Lung (tissue), 11 donors: ENCODE measurements at regions not wholly inside any gene's neighbourhood (a gene's known extent, or its start where the extent isn't known, plus 50 kb on each side); places are given as distances from the start of the nearest gene placed in this dataset.

ENCODE experiments used
- ATAC-seq: fragments of 200-7000 bp; cut with Tn5 transposase; one replicate; pipeline ENCODE4 v1.9.1; 2020; ENCODE audit warnings: moderate number of reproducible peaks; ENCODE audit not compliant: insufficient read depth, low FRiP score
- DNase-seq, 3 donors: peaks; one replicate each; pipeline ENCODE4 v3.0.0-alpha.2; 2013 to 2017
- H3K27ac ChIP-seq, 2 donors: one replicate each; pipeline ENCODE4 v1.5.1; 2013; ENCODE audit warnings: mild to moderate bottlenecking in 2 of 2, moderate library complexity in 2 of 2, control low read depth in 1 of 2, inconsistent platforms in 1 of 2, low read depth in 1 of 2, low read length in 1 of 2
- H3K27me3 ChIP-seq, 3 donors: one replicate each; pipeline ENCODE4 v1.5.1; 2013; ENCODE audit warnings: low read length in 2 of 3; ENCODE audit not compliant: control insufficient read depth in 3 of 3, insufficient read depth in 3 of 3
- H3K36me3 ChIP-seq, 4 donors: one replicate each; pipeline ENCODE4 v1.5.1; 2013; ENCODE audit warnings: low read length in 4 of 4, mild to moderate bottlenecking in 1 of 4, moderate library complexity in 1 of 4; ENCODE audit not compliant: control insufficient read depth in 4 of 4, insufficient read depth in 4 of 4
- H3K4me1 ChIP-seq, 5 donors: one replicate each; pipeline ENCODE4 v1.5.1; 2013; ENCODE audit warnings: low read length in 5 of 5, mild to moderate bottlenecking in 2 of 5, moderate library complexity in 1 of 5; ENCODE audit not compliant: control insufficient read depth in 5 of 5, insufficient read depth in 5 of 5
- H3K4me3 ChIP-seq: one replicate; pipeline ENCODE4 v1.5.1; 2013; ENCODE audit warnings: mild to moderate bottlenecking, control low read depth, moderate library complexity
- H3K9ac ChIP-seq, 2 donors: one replicate each; pipeline ENCODE4 v1.5.1; 2013; ENCODE audit warnings: low read length in 2 of 2, control low read depth in 1 of 2; ENCODE audit not compliant: insufficient read depth in 1 of 2
- H3K9me3 ChIP-seq, 4 donors: one replicate each; pipeline ENCODE4 v1.5.1; 2013; ENCODE audit warnings: low read length in 3 of 4, mild to moderate bottlenecking in 1 of 4, moderate library complexity in 1 of 4; ENCODE audit not compliant: control insufficient read depth in 4 of 4, insufficient read depth in 3 of 4
- WGBS, 2 donors: extraction: QIAGEN DNeasy Blood & Tissue Kit; methylation state at CpG; one replicate each; pipeline ENCODE4 v1.1.7; 2013; 5-methylcytosine and 5-hydroxymethylcytosine counted together
- TF ChIP-seq, protein P1 (sequence below): IDR thresholded peaks from 2 replicates; pipeline ENCODE4 v1.5.1; 2012; ENCODE audit warnings: mild to moderate bottlenecking; ENCODE audit errors: control extremely low read depth, extremely low read depth
- donor health status: control.
- donor health status: control.
- donor health status: Bipolar disorder and iron deficiency.
- donor health status: healthy.
- donor health status: DM: yes; HTN: yes; CAD: no.

DNA sequence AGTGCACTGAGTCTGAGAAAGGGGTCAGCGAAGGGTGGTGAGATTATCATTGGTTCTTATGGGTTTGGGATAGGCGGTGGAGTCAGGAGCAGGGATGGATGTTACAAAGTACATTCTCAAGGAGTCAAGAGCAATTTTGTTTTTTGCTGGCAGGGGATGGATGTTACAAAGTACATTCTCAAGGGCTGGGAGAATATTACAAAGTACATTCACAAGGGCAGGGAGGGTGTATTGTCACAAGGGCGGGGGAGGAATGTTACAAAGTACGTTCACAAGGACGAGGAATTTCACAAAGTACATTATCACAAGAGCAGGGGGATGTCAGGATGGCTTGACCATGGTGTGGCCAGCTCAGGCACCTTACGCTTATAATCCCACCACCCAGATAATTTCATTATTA is 59.3 kb upstream of the FAM89A start:
- no peak overlapping the region for H3K4me3 ChIP-seq
- peaks cover 0 to 1% (median 0%) of the 10 kb centered on the region in 4 donors for H3K9me3 ChIP-seq
- H3K9ac ChIP-seq, result no peak overlapping the region
- H3K27ac ChIP-seq, result no peak overlapping the region
- H3K4me1 ChIP-seq, result peaks cover 0 to 31% (median 7%) of the 10 kb centered on the region in 5 donors
- ATAC-seq, result no peak
- H3K27me3 ChIP-seq, result no peaks in the 10 kb centered on the region
- WGBS, 2 donors, result 88 to 93% methylated on average over 6 of the region's 6 CpGs
- TF ChIP-seq, protein P1, sequence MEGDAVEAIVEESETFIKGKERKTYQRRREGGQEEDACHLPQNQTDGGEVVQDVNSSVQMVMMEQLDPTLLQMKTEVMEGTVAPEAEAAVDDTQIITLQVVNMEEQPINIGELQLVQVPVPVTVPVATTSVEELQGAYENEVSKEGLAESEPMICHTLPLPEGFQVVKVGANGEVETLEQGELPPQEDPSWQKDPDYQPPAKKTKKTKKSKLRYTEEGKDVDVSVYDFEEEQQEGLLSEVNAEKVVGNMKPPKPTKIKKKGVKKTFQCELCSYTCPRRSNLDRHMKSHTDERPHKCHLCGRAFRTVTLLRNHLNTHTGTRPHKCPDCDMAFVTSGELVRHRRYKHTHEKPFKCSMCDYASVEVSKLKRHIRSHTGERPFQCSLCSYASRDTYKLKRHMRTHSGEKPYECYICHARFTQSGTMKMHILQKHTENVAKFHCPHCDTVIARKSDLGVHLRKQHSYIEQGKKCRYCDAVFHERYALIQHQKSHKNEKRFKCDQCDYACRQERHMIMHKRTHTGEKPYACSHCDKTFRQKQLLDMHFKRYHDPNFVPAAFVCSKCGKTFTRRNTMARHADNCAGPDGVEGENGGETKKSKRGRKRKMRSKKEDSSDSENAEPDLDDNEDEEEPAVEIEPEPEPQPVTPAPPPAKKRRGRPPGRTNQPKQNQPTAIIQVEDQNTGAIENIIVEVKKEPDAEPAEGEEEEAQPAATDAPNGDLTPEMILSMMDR, result no peak
- no peaks in the 10 kb centered on the region for H3K36me3 ChIP-seq
- no peak for DNase-seq

DNA sequence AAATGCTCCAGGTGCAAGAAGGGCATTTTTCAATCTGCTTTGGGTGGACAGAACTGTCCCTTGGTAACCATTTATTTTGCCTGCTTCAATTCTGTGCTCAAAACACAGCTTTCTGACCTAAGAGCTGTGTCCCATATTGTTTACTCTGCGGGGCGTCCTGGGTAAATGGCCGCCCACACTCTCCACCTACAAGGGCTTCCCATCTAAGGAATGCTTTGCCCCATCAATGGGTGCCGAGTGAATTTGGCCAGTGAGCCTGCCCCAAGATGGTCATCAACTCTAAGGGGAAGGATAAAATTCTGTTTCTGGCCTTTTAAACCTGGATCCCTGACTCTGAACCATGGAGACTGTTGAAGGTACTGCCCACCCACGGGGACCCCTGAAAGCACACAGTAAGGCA is 55.5 kb upstream of the FAM89A start:
- Histone ChIP-seq H3K27me3 (no peaks in the 10 kb centered on the region), H3K9ac (no peak overlapping the region), H3K4me1 (peaks cover 0 to 24% (median 6%) of the 10 kb centered on the region in 5 donors), H3K4me3 (no peak overlapping the region), H3K36me3 (no peaks in the 10 kb centered on the region), H3K27ac (no peak overlapping the region), H3K9me3 (peaks cover 0 to 1% (median 0%) of the 10 kb centered on the region in 4 donors)
- 87 to 90% methylated on average over 5 of the region's 5 CpGs for WGBS, 2 donors
- no peak for DNase-seq
- no peak for ATAC-seq
- TF ChIP-seq, protein P1, result no peak

DNA sequence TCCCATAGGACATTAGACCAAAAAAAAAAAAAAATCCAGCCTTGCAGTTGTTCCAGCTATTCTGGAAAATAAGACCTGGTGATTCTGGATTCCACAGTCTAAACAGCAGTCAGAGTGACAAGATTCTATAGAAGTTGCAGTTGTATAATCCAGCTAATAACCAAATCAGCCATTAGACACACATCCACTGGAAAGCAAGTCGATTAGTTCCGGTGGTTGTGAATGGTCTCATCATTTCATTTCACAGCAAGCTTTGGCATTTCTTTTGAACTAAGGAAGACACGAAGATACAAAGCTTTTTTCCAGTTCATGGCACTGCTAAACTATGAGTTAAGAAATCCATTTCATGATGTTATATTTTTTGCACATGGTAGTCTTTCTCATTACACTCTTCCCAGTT is 54.4 kb upstream of the FAM89A start:
- peaks cover 0 to 1% (median 0%) of the 10 kb centered on the region in 4 donors for H3K9me3 ChIP-seq
- 94% methylated on average over 3 of the region's 3 CpGs for WGBS, 2 donors
- ATAC-seq (no peak), DNase-seq (no peak)
- no peak overlapping the region for H3K4me3 ChIP-seq
- H3K4me1 ChIP-seq, result peaks cover 0 to 13% (median 2%) of the 10 kb centered on the region in 5 donors
- H3K27me3 ChIP-seq, result no peaks in the 10 kb centered on the region
- no peak overlapping the region for H3K9ac ChIP-seq
- H3K27ac ChIP-seq, result no peak overlapping the region
- no peaks in the 10 kb centered on the region for H3K36me3 ChIP-seq
- TF ChIP-seq, protein P1, result no peak
